Endothelial cell of hepatic sinusoid (primary cell): ENCODE measurements at regions not wholly inside any gene's neighbourhood (a gene's known extent, or its start where the extent isn't known, plus 50 kb on each side); places are given as distances from the start of the nearest gene placed in this dataset.
"Not testable (repeated sequence)": the region's sequence is repeated elsewhere in the genome, so short reads cannot be mapped to it uniquely, and the experiment has no call there.

Experiments
- in situ Hi-C: cut with HindIII; loops from 2 replicates; pipeline ENCODE4 v1.10.0; 2017; ENCODE audit warnings: low sequenced_read_pairs

GRCh38 chr12:83779526-83779925 is 1092.8 kb downstream of the TMTC2 start:
- in situ Hi-C loops = no loop called here

GRCh38 chr12:83769151-83769550 is 1082.4 kb downstream of the TMTC2 start:
- in situ Hi-C loops = no loop called here

- in situ Hi-C loops = no loop called here
Observed at GRCh38 chr12:83767723-83768122, 1081.0 kb downstream of the TMTC2 start.

- in situ Hi-C loops = no loop called here
Observed at GRCh38 chr12:83763425-83763824, 1076.7 kb downstream of the TMTC2 start.

- in situ Hi-C loops = no loop called here
Observed at GRCh38 chr12:83759906-83760305, 1073.2 kb downstream of the TMTC2 start.

- in situ Hi-C loops = no loop called here
Observed at GRCh38 chr12:83758888-83759631, 1072.4 kb downstream of the TMTC2 start.

- in situ Hi-C loops = no loop called here
Observed at GRCh38 chr12:83753904-83754303, 1067.2 kb downstream of the TMTC2 start.

- in situ Hi-C loops = no loop called here
Observed at GRCh38 chr12:83753205-83753604, 1066.5 kb downstream of the TMTC2 start.

- in situ Hi-C loops = no loop called here
Observed at GRCh38 chr12:83739607-83740006, 1052.9 kb downstream of the TMTC2 start.

GRCh38 chr12:83710851-83711250 is 1024.1 kb downstream of the TMTC2 start:
- in situ Hi-C loops = no loop called here

- in situ Hi-C loops = no loop called here
Observed at GRCh38 chr12:83709899-83710298, 1023.2 kb downstream of the TMTC2 start.

- in situ Hi-C loops = no loop called here
Observed at GRCh38 chr12:83700838-83701237, 1014.1 kb downstream of the TMTC2 start.

- in situ Hi-C loops = not testable (repeated sequence)
Observed at GRCh38 chr12:83696311-83696710, 1009.6 kb downstream of the TMTC2 start.

- in situ Hi-C loops = no loop called here
Observed at GRCh38 chr12:83691730-83692129, 1005.0 kb downstream of the TMTC2 start.

GRCh38 chr12:83690465-83690864 is 1003.8 kb downstream of the TMTC2 start:
- in situ Hi-C loops = no loop called here

- in situ Hi-C loops = no loop called here
Observed at GRCh38 chr12:83689333-83689732, 1002.6 kb downstream of the TMTC2 start.

- in situ Hi-C loops = no loop called here
Observed at GRCh38 chr12:83676781-83677295, 990.1 kb downstream of the TMTC2 start.

GRCh38 chr12:83666690-83667089 is 980.0 kb downstream of the TMTC2 start:
- in situ Hi-C loops = no loop called here

GRCh38 chr12:83665634-83666218 is 979.0 kb downstream of the TMTC2 start:
- in situ Hi-C loops = no loop called here

- in situ Hi-C loops = no loop called here
Observed at GRCh38 chr12:83664650-83665049, 977.9 kb downstream of the TMTC2 start.

GRCh38 chr12:83660727-83661358 is 974.1 kb downstream of the TMTC2 start:
- in situ Hi-C loops = no loop called here

- in situ Hi-C loops = no loop called here
Observed at GRCh38 chr12:83659321-83659720, 972.6 kb downstream of the TMTC2 start.
